PFSK-1 (cell line): ENCODE measurements at regions not wholly inside any gene's neighbourhood (a gene's known extent, or its start where the extent isn't known, plus 50 kb on each side); places are given as distances from the start of the nearest gene placed in this dataset.

Experiments
- TAF1 ChIP-seq: IDR thresholded peaks from 2 replicates; pipeline ENCODE4 v1.6.1; 2012; ENCODE audit warnings: low read length, control low read depth, borderline replicate concordance; ENCODE audit not compliant: insufficient read depth
- TF ChIP-seq, protein P1 (sequence below), 2 experiments: IDR thresholded peaks; 2 replicates each; pipeline versions ENCODE4 v1.6.1 to v1.8.0; 2011 to 2012; ENCODE audit warnings: low read depth in 2 of 2, low read length in 2 of 2, control low read depth in 1 of 2, inconsistent platforms in 1 of 2, mild to moderate bottlenecking in 1 of 2, moderate library complexity in 1 of 2; ENCODE audit not compliant: insufficient read depth in 1 of 2

GRCh38 chr15:85905751-85906450 is 111.2 kb upstream of the KLHL25 start:
- TF ChIP-seq, protein P1, sequence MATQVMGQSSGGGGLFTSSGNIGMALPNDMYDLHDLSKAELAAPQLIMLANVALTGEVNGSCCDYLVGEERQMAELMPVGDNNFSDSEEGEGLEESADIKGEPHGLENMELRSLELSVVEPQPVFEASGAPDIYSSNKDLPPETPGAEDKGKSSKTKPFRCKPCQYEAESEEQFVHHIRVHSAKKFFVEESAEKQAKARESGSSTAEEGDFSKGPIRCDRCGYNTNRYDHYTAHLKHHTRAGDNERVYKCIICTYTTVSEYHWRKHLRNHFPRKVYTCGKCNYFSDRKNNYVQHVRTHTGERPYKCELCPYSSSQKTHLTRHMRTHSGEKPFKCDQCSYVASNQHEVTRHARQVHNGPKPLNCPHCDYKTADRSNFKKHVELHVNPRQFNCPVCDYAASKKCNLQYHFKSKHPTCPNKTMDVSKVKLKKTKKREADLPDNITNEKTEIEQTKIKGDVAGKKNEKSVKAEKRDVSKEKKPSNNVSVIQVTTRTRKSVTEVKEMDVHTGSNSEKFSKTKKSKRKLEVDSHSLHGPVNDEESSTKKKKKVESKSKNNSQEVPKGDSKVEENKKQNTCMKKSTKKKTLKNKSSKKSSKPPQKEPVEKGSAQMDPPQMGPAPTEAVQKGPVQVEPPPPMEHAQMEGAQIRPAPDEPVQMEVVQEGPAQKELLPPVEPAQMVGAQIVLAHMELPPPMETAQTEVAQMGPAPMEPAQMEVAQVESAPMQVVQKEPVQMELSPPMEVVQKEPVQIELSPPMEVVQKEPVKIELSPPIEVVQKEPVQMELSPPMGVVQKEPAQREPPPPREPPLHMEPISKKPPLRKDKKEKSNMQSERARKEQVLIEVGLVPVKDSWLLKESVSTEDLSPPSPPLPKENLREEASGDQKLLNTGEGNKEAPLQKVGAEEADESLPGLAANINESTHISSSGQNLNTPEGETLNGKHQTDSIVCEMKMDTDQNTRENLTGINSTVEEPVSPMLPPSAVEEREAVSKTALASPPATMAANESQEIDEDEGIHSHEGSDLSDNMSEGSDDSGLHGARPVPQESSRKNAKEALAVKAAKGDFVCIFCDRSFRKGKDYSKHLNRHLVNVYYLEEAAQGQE (IDR thresholded peaks at IDR 0.05; ENCODE audit: insufficient read depth in 1 of 2, low read depth in 2 of 2, low read length in 2 of 2) = no peak
- TF ChIP-seq TAF1 = no peak
